WTC11 (cell line): ENCODE measurements at regions not wholly inside any gene's neighbourhood (a gene's known extent, or its start where the extent isn't known, plus 50 kb on each side); places are given as distances from the start of the nearest gene placed in this dataset.

Experiments
- CREB1 ChIP-seq: sonication (generic); formaldehyde crosslinking; IDR thresholded peaks from 2 replicates; pipeline ENCODE4 v1.8.0; 2023; ENCODE audit warnings: mild to moderate bottlenecking, missing genetic modification reagents
- ESRRA ChIP-seq: sonication (generic); formaldehyde crosslinking; IDR thresholded peaks from 2 replicates; pipeline ENCODE4 v1.8.1; 2022; ENCODE audit warnings: mild to moderate bottlenecking, missing genetic modification reagents, borderline replicate concordance
- FOXP1 ChIP-seq: sonication (generic); formaldehyde crosslinking; IDR thresholded peaks from 2 replicates; pipeline ENCODE4 v1.8.0; 2022; ENCODE audit warnings: missing genetic modification reagents, mild to moderate bottlenecking, moderate library complexity, borderline replicate concordance
- JUN ChIP-seq: sonication (generic); formaldehyde crosslinking; IDR thresholded peaks from 2 replicates; pipeline ENCODE4 v1.8.0; 2023; ENCODE audit warnings: mild to moderate bottlenecking, missing genetic modification reagents
- MAX ChIP-seq: sonication (generic); formaldehyde crosslinking; IDR thresholded peaks from 2 replicates; pipeline ENCODE4 v1.8.0; 2022; ENCODE audit warnings: mild to moderate bottlenecking, missing genetic modification reagents
- TF ChIP-seq, protein P1 (sequence below): fragments of 200-600 bp; IDR thresholded peaks from 2 replicates; pipeline ENCODE4 v1.8.0; 2022; ENCODE audit warnings: antibody characterized with exemption
- TF ChIP-seq, protein P2 (sequence below): sonication (generic); formaldehyde crosslinking; conservative IDR thresholded peaks from 2 replicates; pipeline ENCODE4 v1.8.1; 2022; ENCODE audit warnings: mild to moderate bottlenecking, missing genetic modification reagents
- TF ChIP-seq, protein P3 (sequence below): sonication (generic); formaldehyde crosslinking; IDR thresholded peaks from 2 replicates; pipeline ENCODE4 v1.8.1; 2022; ENCODE audit warnings: missing genetic modification reagents, borderline replicate concordance

GRCh38 chr9:79968533-79968932 is 396.8 kb downstream of the TLE4 start:
- TF ChIP-seq ESRRA (CRISPR knock-in tag) (no peak), JUN (no peak), FOXP1 (CRISPR knock-in tag) (no peak), MAX (CRISPR knock-in tag) (no peak), CREB1 (CRISPR knock-in tag) (no peak)
- TF ChIP-seq, protein P1, sequence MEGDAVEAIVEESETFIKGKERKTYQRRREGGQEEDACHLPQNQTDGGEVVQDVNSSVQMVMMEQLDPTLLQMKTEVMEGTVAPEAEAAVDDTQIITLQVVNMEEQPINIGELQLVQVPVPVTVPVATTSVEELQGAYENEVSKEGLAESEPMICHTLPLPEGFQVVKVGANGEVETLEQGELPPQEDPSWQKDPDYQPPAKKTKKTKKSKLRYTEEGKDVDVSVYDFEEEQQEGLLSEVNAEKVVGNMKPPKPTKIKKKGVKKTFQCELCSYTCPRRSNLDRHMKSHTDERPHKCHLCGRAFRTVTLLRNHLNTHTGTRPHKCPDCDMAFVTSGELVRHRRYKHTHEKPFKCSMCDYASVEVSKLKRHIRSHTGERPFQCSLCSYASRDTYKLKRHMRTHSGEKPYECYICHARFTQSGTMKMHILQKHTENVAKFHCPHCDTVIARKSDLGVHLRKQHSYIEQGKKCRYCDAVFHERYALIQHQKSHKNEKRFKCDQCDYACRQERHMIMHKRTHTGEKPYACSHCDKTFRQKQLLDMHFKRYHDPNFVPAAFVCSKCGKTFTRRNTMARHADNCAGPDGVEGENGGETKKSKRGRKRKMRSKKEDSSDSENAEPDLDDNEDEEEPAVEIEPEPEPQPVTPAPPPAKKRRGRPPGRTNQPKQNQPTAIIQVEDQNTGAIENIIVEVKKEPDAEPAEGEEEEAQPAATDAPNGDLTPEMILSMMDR, result no peak
- TF ChIP-seq, protein P2, sequence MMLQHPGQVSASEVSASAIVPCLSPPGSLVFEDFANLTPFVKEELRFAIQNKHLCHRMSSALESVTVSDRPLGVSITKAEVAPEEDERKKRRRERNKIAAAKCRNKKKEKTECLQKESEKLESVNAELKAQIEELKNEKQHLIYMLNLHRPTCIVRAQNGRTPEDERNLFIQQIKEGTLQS (CRISPR knock-in tag), result no peak
- TF ChIP-seq, protein P3, sequence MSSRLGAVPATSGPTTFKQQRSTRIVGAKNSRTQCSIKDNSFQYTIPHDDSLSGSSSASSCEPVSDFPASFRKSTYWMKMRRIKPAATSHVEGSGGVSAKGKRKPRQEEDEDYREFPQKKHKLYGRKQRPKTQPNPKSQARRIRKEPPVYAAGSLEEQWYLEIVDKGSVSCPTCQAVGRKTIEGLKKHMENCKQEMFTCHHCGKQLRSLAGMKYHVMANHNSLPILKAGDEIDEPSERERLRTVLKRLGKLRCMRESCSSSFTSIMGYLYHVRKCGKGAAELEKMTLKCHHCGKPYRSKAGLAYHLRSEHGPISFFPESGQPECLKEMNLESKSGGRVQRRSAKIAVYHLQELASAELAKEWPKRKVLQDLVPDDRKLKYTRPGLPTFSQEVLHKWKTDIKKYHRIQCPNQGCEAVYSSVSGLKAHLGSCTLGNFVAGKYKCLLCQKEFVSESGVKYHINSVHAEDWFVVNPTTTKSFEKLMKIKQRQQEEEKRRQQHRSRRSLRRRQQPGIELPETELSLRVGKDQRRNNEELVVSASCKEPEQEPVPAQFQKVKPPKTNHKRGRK (CRISPR knock-in tag), result no peak
